Tibial nerve (tissue), 4 donors: ENCODE measurements at regions not wholly inside any gene's neighbourhood (a gene's known extent, or its start where the extent isn't known, plus 50 kb on each side); places are given as distances from the start of the nearest gene placed in this dataset.

Experiments
- DNase-seq, 2 donors: peaks; one replicate each; pipeline ENCODE4 v3.0.0-alpha.2; 2019; ENCODE audit warnings: low spot score in 2 of 2
- H3K27ac ChIP-seq, 4 donors: fragments of 200-600 bp; sonication (generic) in 3 of 4; one replicate each; pipeline ENCODE4 v1.5.1; 2017 to 2019; ENCODE audit warnings: mild to moderate bottlenecking in 1 of 4
- H3K27me3 ChIP-seq, 2 donors: fragments of 200-600 bp; sonication (generic) in 1 of 2; one replicate each; pipeline versions ENCODE4 v1.5.1 to v1.6.0; 2017 to 2019
- H3K36me3 ChIP-seq, 3 donors: fragments of 200-600 bp; sonication (generic); one replicate each; pipeline ENCODE4 v1.5.1; 2018 to 2019
- H3K4me1 ChIP-seq, 4 donors: fragments of 200-600 bp; sonication (generic) in 3 of 4; one replicate each; pipeline ENCODE4 v1.5.1; 2017 to 2019
- H3K4me3 ChIP-seq, 4 donors: fragments of 200-600 bp; sonication (generic) in 3 of 4; one replicate each; pipeline ENCODE4 v1.5.1; 2017 to 2019; ENCODE audit warnings: mild to moderate bottlenecking in 1 of 4, moderate library complexity in 1 of 4
- H3K9me3 ChIP-seq, 4 donors: fragments of 200-600 bp; sonication (generic) in 3 of 4; one replicate each; pipeline ENCODE4 v1.5.1; 2017 to 2019
- EP300 ChIP-seq, 2 donors: sonication (generic); formaldehyde crosslinking; IDR thresholded peaks; one replicate each; pipeline ENCODE4 v1.6.1; 2017; ENCODE audit warnings: antibody characterized with exemption in 2 of 2, mild to moderate bottlenecking in 1 of 2
- POLR2A ChIP-seq, 2 donors: fragments of 450-650 bp; IDR thresholded peaks; one replicate each; pipeline ENCODE4 v1.6.1; 2017; ENCODE audit warnings: antibody characterized with exemption in 2 of 2, mild to moderate bottlenecking in 2 of 2, moderate library complexity in 2 of 2
- WGBS, 2 donors: methylation state at CpG; one replicate each; pipeline ENCODE4 v1.1.5; 2018; 5-methylcytosine and 5-hydroxymethylcytosine counted together
- TF ChIP-seq, protein P1 (sequence below), 5 experiments: fragments of 200-600 bp in 3 of 5; fragments of 450-650 bp in 2 of 5; sonication (generic) in 3 of 5; IDR thresholded peaks; one replicate each; pipeline ENCODE4 v1.5.1; 2016 to 2019; ENCODE audit warnings: antibody characterized with exemption in 5 of 5, mild to moderate bottlenecking in 3 of 5, moderate library complexity in 2 of 5

DNA sequence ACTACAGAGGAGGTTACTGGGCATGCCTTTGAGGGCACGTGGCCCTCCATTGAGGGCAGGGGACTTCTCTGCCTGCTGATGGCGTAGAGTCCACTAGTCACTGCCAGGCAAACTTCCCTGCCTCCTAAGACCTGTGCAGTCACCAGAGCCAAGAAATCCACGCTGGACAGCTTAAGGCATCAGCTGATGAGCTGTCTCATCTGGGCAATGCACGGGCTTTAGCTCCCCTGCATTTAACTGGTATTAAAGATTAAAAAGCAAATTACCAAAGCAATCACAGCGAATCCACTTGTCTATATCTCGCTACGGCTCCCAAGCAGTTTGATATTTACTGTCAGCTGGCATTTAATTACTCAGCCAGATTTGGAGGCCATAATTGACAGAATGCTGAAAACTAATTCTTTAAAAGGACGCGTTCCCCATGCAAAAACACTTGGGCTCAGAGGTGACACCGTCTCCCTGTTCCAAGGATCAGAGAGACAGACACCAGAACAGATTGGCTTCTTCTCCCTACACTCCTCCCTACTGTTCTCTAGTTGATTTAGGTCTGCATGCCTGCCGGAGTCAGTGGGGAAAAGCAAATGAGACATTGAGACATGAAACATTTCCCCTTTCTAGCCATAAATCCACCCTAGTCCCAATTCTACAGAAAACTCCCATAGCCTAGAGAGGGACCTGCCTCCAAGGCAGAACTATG lies 68.5 kb downstream of the SPATA19 start:
- WGBS, 2 donors, result 66 to 76% methylated on average over 11 of the region's 11 CpGs
- DNase-seq, result no peak
- no peaks in the 10 kb centered on the region for H3K27me3 ChIP-seq

DNA sequence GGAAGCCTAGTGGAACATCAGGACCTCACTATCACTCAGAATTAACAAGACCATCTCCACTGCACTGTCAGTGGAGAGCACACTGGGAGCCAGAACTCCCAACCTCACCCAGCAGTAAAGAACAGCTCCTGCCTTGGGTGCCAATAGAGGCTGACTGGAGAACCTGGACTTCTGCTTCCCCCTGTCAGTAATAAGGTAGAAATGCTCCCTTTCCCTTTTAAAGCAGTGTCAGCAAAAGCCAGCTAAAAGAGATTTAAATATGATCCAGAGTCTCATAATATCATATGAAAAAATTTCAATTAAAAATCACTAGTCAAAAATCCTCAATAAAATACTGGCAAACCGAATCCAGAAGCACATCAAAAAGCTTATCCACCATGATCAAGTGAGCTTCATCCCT lies 82.8 kb downstream of the SPATA19 start:
- Histone ChIP-seq H3K27me3 (no peaks in the 10 kb centered on the region), H3K4me3 (no peak overlapping the region), H3K9me3 (peaks cover 0 to 28% (median 9%) of the 10 kb centered on the region in 4 donors), H3K36me3 (no peaks in the 10 kb centered on the region), H3K27ac (no peak overlapping the region), H3K4me1 (no peaks in the 10 kb centered on the region)
- no peak for DNase-seq
- 58 to 79% methylated on average over 1 of the region's 1 CpG for WGBS, 2 donors
- TF ChIP-seq, protein P1, sequence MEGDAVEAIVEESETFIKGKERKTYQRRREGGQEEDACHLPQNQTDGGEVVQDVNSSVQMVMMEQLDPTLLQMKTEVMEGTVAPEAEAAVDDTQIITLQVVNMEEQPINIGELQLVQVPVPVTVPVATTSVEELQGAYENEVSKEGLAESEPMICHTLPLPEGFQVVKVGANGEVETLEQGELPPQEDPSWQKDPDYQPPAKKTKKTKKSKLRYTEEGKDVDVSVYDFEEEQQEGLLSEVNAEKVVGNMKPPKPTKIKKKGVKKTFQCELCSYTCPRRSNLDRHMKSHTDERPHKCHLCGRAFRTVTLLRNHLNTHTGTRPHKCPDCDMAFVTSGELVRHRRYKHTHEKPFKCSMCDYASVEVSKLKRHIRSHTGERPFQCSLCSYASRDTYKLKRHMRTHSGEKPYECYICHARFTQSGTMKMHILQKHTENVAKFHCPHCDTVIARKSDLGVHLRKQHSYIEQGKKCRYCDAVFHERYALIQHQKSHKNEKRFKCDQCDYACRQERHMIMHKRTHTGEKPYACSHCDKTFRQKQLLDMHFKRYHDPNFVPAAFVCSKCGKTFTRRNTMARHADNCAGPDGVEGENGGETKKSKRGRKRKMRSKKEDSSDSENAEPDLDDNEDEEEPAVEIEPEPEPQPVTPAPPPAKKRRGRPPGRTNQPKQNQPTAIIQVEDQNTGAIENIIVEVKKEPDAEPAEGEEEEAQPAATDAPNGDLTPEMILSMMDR (IDR thresholded peaks at IDR 0.05), result no peak
- TF ChIP-seq EP300 (IDR thresholded peaks at IDR 0.05) (no peak), POLR2A (IDR thresholded peaks at IDR 0.05) (no peak)

More for the DNA sequence above, 68.5 kb downstream of the SPATA19 start:
- no peak overlapping the region for H3K27ac ChIP-seq
- H3K4me1 ChIP-seq, result no peaks in the 10 kb centered on the region
- TF ChIP-seq, protein P1 (IDR thresholded peaks at IDR 0.05), result no peak
- TF ChIP-seq POLR2A (IDR thresholded peaks at IDR 0.05), result no peak
- no peak for TF ChIP-seq EP300 (IDR thresholded peaks at IDR 0.05)
- H3K36me3 ChIP-seq, result no peaks in the 10 kb centered on the region
- peaks cover 0 to 28% (median 2%) of the 10 kb centered on the region in 4 donors for H3K9me3 ChIP-seq
- no peak overlapping the region for H3K4me3 ChIP-seq

DNA sequence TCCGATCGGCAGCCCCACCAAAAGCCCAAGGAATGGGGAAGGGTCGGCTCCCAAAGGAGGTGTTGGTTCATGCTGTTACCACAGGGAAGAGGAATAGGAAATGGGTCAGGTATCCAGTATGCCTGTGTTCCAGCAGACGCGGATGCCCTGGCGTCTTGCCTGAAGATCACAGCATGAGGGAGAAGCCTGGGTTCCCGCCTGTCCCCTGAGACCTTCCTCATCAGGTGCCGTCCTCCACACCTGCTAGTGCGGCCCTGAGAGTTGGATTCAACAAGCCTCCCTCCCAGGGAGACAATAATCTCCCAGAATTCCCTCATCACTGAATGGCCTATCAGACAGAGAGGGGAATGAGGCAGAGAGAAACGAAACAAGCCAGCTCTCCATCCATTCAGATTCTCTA lies 92.2 kb downstream of the SPATA19 start:
- Histone ChIP-seq H3K36me3 (no peaks in the 10 kb centered on the region), H3K4me1 (no peaks in the 10 kb centered on the region), H3K9me3 (peaks cover 0 to 19% (median 1%) of the 10 kb centered on the region in 4 donors), H3K27ac (no peak overlapping the region), H3K4me3 (no peak overlapping the region), H3K27me3 (no peaks in the 10 kb centered on the region)
- TF ChIP-seq EP300 (IDR thresholded peaks at IDR 0.05), result no peak
- no peak for TF ChIP-seq POLR2A (IDR thresholded peaks at IDR 0.05)
- TF ChIP-seq, protein P1 (IDR thresholded peaks at IDR 0.05), result no peak
- no peak for DNase-seq
- WGBS, 2 donors, result 78 to 88% methylated on average over 10 of the region's 10 CpGs

DNA sequence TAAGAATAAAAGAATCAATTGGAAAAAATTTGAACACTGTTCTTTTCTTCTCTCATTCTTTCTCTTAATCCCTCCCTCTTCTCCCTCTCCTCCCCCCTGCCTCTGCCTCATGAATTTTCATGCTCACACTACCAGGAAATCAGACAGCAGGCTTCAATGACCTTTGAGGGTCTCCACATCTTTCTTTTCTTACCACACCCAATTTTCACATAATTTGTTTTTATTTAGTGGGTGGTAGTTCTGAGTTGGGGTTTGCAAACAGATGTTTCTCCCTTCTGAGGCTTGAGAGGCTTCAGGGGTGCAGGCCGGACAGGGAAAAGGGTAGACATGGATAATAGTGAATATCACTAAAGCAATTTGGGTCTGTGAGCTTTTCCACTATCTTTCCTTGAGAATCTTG lies 95.5 kb downstream of the SPATA19 start:
- no peak for TF ChIP-seq POLR2A (IDR thresholded peaks at IDR 0.05)
- TF ChIP-seq, protein P1 (IDR thresholded peaks at IDR 0.05), result no peak
- TF ChIP-seq EP300 (IDR thresholded peaks at IDR 0.05), result no peak
- DNase-seq, result no peak
- 97 to 100% methylated on average over 1 of the region's 1 CpG for WGBS, 2 donors

DNA sequence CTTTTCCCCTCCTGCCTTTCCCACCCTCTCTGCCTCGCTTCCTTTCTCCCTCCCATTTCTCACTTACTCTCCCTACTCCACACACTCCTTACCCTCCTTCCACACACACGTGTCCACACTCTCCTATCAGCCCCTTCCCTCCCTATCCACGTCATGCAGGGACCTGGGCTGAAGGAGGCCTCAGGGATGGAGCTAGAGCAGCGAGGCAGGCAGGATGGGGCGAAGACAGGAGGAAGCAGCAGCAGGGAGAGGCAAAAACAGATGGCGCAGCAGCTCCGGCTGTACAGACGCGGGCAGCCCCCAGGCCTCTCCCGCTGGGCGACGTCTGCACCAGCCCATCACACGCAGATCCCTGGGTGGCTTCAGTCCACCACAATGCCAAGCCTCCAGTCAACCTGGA lies 97.9 kb downstream of the SPATA19 start:
- DNase-seq, result no peak
- Histone ChIP-seq H3K4me1 (peaks cover 0 to 10% (median 0%) of the 10 kb centered on the region in 4 donors), H3K27me3 (no peaks in the 10 kb centered on the region), H3K4me3 (no peak overlapping the region), H3K36me3 (no peaks in the 10 kb centered on the region), H3K27ac (no peak overlapping the region), H3K9me3 (peaks cover 0 to 8% (median 0%) of the 10 kb centered on the region in 4 donors)
- 81 to 83% methylated on average over 12 to 13 of the region's 13 CpGs for WGBS, 2 donors
- TF ChIP-seq, protein P1 (IDR thresholded peaks at IDR 0.05), result no peak
- TF ChIP-seq POLR2A (IDR thresholded peaks at IDR 0.05) (no peak), EP300 (IDR thresholded peaks at IDR 0.05) (no peak)

More for the DNA sequence above, 95.5 kb downstream of the SPATA19 start:
- no peaks in the 10 kb centered on the region for H3K27me3 ChIP-seq
- no peak overlapping the region for H3K27ac ChIP-seq
- H3K4me3 ChIP-seq, result no peak overlapping the region
- no peaks in the 10 kb centered on the region for H3K36me3 ChIP-seq
- H3K4me1 ChIP-seq, result peaks cover 0 to 10% (median 0%) of the 10 kb centered on the region in 4 donors
- H3K9me3 ChIP-seq, result peaks cover 0 to 8% (median 0%) of the 10 kb centered on the region in 4 donors
